K562 (cell line): ENCODE measurements at regions not wholly inside any gene's neighbourhood (a gene's known extent, or its start where the extent isn't known, plus 50 kb on each side); places are given as distances from the start of the nearest gene placed in this dataset.

Source experiments
- ARNT ChIP-seq, 2 experiments: fragments of 450-650 bp; IDR thresholded peaks; 2 replicates each; pipeline ENCODE4 v1.6.1; 2016; ENCODE audit warnings: mild to moderate bottlenecking in 1 of 2
- ETV1 ChIP-seq: fragments of 450-650 bp; conservative IDR thresholded peaks from 2 replicates; pipeline ENCODE4 v1.6.1; 2016; ENCODE audit warnings: missing genetic modification characterization, control low read depth, low read depth, missing compliant biosample characterization
- FUS ChIP-seq: fragments of 200-400 bp; formaldehyde crosslinking; optimal IDR thresholded peaks from 2 replicates; pipeline ENCODE3; 2017; ENCODE audit warnings: low read depth, low read length
- GABPB2 ChIP-seq: fragments of 250-450 bp; sonication (Bioruptor Pico); conservative IDR thresholded peaks from 2 replicates; pipeline ENCODE4 v1.5.1; 2021; ENCODE audit warnings: mild to moderate bottlenecking
- GATAD2A ChIP-seq: fragments of 450-650 bp; IDR thresholded peaks from 2 replicates; pipeline ENCODE4 v1.6.1; 2017
- HDAC3 ChIP-seq: fragments of 450-650 bp; IDR thresholded peaks from 2 replicates; pipeline ENCODE4 v1.6.1; 2018; ENCODE audit warnings: borderline replicate concordance, mild to moderate bottlenecking, moderate library complexity; ENCODE audit not compliant: partially characterized antibody
- KDM4B ChIP-seq, 2 experiments: fragments of 450-650 bp in 1 of 2; sonication (generic) in 1 of 2; IDR thresholded peaks; 2 replicates each; pipeline ENCODE4 v1.6.1; 2016 to 2017; ENCODE audit warnings: borderline replicate concordance in 2 of 2, antibody characterized with exemption in 1 of 2, low read depth in 1 of 2, mild to moderate bottlenecking in 1 of 2
- LCOR ChIP-seq: sonication (generic); formaldehyde crosslinking; IDR thresholded peaks from 2 replicates; pipeline ENCODE4 v1.8.0; 2022; ENCODE audit warnings: mild to moderate bottlenecking, missing genetic modification reagents
- MAZ ChIP-seq, 2 experiments: fragments of 450-650 bp in 1 of 2; sonication (generic) in 1 of 2; formaldehyde crosslinking; IDR thresholded peaks in 1 of 2; conservative IDR thresholded peaks in 1 of 2; 2 replicates each; pipeline versions ENCODE4 v1.4.0 to v1.5.0; 2020; ENCODE audit warnings: mild to moderate bottlenecking in 1 of 2, missing genetic modification reagents in 1 of 2
- MECOM ChIP-seq: fragments of 250-450 bp; sonication (Bioruptor Pico); IDR thresholded peaks from 2 replicates; pipeline ENCODE4 v1.8.0; 2022; ENCODE audit warnings: inconsistent platforms
- NFATC3 ChIP-seq: fragments of 450-650 bp; IDR thresholded peaks from 2 replicates; pipeline ENCODE4 v1.6.1; 2017; ENCODE audit warnings: mild to moderate bottlenecking
- NR1H2 ChIP-seq: sonication (generic); formaldehyde crosslinking; IDR thresholded peaks from 2 replicates; pipeline ENCODE4 v1.4.0; 2020; ENCODE audit warnings: mild to moderate bottlenecking, missing genetic modification reagents
- POLR2AphosphoS2 ChIP-seq: IDR thresholded peaks from 2 replicates; pipeline ENCODE4 v1.6.1; 2012; ENCODE audit warnings: low read length, improper control_type of control experiment
- RBFOX2 ChIP-seq: fragments of 200-400 bp; formaldehyde crosslinking; IDR thresholded peaks from 2 replicates; pipeline ENCODE4 v1.6.1; 2017; ENCODE audit warnings: low read depth, mild to moderate bottlenecking, low read length, moderate library complexity
- RBM39 ChIP-seq: fragments of 200-400 bp; formaldehyde crosslinking; optimal IDR thresholded peaks from 2 replicates; pipeline ENCODE3; 2018; ENCODE audit warnings: low read depth, low read length
- SFPQ ChIP-seq: fragments of 200-400 bp; formaldehyde crosslinking; IDR thresholded peaks from 2 replicates; pipeline ENCODE4 v1.6.1; 2017; ENCODE audit warnings: mild to moderate bottlenecking, low read depth, low read length, moderate library complexity
- SNRNP70 ChIP-seq: fragments of 200-400 bp; formaldehyde crosslinking; optimal IDR thresholded peaks from 2 replicates; pipeline ENCODE3; 2017; ENCODE audit warnings: low read depth, low read length
- TSC22D4 ChIP-seq: fragments of 450-650 bp; IDR thresholded peaks from 2 replicates; pipeline ENCODE4 v1.6.1; 2016; ENCODE audit warnings: missing genetic modification characterization, missing biosample characterization, control low read depth
- ZBTB12 ChIP-seq: fragments of 250-450 bp; sonication (Bioruptor Pico); IDR thresholded peaks from 2 replicates; pipeline ENCODE4 v1.4.0; 2020
- ZKSCAN1 ChIP-seq: fragments of 150-350 bp; IDR thresholded peaks from 2 replicates; pipeline ENCODE4 v1.6.1; 2016; ENCODE audit warnings: low read depth, low read length
- ZNF174 ChIP-seq: fragments of 250-450 bp; sonication (Bioruptor Pico); IDR thresholded peaks from 2 replicates; pipeline ENCODE4 v1.4.0; 2020; ENCODE audit warnings: mild to moderate bottlenecking
- ZNF263 ChIP-seq: sonication (generic); formaldehyde crosslinking; IDR thresholded peaks from 2 replicates; pipeline ENCODE4 v1.8.0; 2022; ENCODE audit warnings: mild to moderate bottlenecking, missing genetic modification reagents, borderline replicate concordance
- ZNF398 ChIP-seq: fragments of 250-450 bp; sonication (Bioruptor Pico); IDR thresholded peaks from 2 replicates; pipeline ENCODE4 v1.8.0; 2021; ENCODE audit warnings: moderate library complexity, mild to moderate bottlenecking, inconsistent platforms
- ZNF696 ChIP-seq: fragments of 250-450 bp; sonication (Bioruptor Pico); conservative IDR thresholded peaks from 2 replicates; pipeline ENCODE4 v1.4.0; 2020; ENCODE audit warnings: mild to moderate bottlenecking, moderate library complexity
- ZSCAN32 ChIP-seq: fragments of 450-650 bp; formaldehyde crosslinking; IDR thresholded peaks from 2 replicates; pipeline ENCODE4 v1.4.0; 2020; ENCODE audit warnings: mild to moderate bottlenecking, moderate library complexity

- no peak for TF ChIP-seq ZNF398 (CRISPR knock-in tag)
- no peak for TF ChIP-seq TSC22D4 (tag)
- no peak for TF ChIP-seq RBM39
- 0 out of 2 replicates have a peak, but pooled peaks have one; percentile 59 for TF ChIP-seq GATAD2A
- TF ChIP-seq NFATC3: no peak
- TF ChIP-seq KDM4B (IDR thresholded peaks at IDR 0.05; ENCODE audit: borderline replicate concordance in 2 of 2, low read depth in 1 of 2): no peak
- no peak for TF ChIP-seq ZKSCAN1
- TF ChIP-seq SNRNP70: no peak
- peak; percentile 43 for TF ChIP-seq ZBTB12 (CRISPR knock-in tag)
- TF ChIP-seq FUS: no peak
- no peak for TF ChIP-seq NR1H2 (CRISPR knock-in tag)
- no peak for TF ChIP-seq POLR2AphosphoS2
- no peak for TF ChIP-seq RBFOX2
- no peak for TF ChIP-seq ZSCAN32
- no peak for TF ChIP-seq ZNF696
- no peak for TF ChIP-seq GABPB2 (CRISPR knock-in tag)
- peak; percentile 51 for TF ChIP-seq HDAC3
- no peak for TF ChIP-seq SFPQ
- peak in 1 of 2 experiments; percentile 82; a peak in 2 of 4 replicates for TF ChIP-seq MAZ (CRISPR knock-in tag; conservative IDR thresholded peaks at IDR 0.05 in 1 of 2, IDR thresholded peaks at IDR 0.05 in 1 of 2)
- peak; percentile 73; the same call in 1 of the 2 replicates for TF ChIP-seq ZNF174 (CRISPR knock-in tag)
- TF ChIP-seq ARNT (IDR thresholded peaks at IDR 0.05): peak; percentile 70 to 84; a peak in 2 of 4 replicates
- no peak; the same call in 1 of the 2 replicates for TF ChIP-seq MECOM
- peak; percentile 18; the same call in 1 of the 2 replicates for TF ChIP-seq ZNF263 (CRISPR knock-in tag)
- peak; percentile 78; the same call in 1 of the 2 replicates for TF ChIP-seq LCOR (CRISPR knock-in tag)
- TF ChIP-seq ETV1 (tag): peak; percentile 85
Measured at GRCh38 chr11:86193297-86194095, 51.1 kb upstream of the EED start (continued).
